SKM-1 (cell line): ENCODE measurements at regions not wholly inside any gene's neighbourhood (a gene's known extent, or its start where the extent isn't known, plus 50 kb on each side); places are given as distances from the start of the nearest gene placed in this dataset.
A peak's percentile ranks its signal among the peaks of the same experiment; 100 is the strongest.
"Not testable (repeated sequence)": the region's sequence is repeated elsewhere in the genome, so short reads cannot be mapped to it uniquely, and the experiment has no call there.

Experiments used
- DNase-seq: peaks from one replicate; lab custom pipeline; 2025; ENCODE audit not compliant: unreplicated experiment; lab: John Stamatoyannopoulos, UW

GRCh38 chr2:154580767-154581166 lies 117.7 kb upstream of the KCNJ3 start:
- no peak for DNase-seq

DNA sequence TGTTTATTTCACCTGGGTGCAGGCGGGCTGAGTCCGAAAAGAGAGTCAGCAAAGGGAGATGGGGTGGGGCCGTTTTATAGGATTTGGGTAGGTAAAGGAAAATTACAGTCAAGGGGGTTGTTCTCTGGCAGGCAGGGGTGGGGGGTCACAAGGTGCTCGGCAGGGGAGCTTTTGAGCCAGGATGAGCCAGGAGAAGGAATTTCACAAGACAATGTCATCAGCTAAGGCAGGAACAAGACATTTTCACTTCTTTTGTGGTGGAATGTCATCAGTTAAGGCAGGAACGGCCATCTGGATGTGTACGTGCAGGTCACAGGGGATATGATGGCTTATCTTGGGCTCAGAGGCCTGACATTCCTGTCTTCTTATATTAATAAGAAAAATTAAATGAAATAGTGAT lies 115.8 kb upstream of the KCNJ3 start:
- not testable (repeated sequence) for DNase-seq

- DNase-seq, result not testable (repeated sequence)
These were observed 115.2 kb upstream of the KCNJ3 start for GRCh38 chr2:154583274-154583673.

DNA sequence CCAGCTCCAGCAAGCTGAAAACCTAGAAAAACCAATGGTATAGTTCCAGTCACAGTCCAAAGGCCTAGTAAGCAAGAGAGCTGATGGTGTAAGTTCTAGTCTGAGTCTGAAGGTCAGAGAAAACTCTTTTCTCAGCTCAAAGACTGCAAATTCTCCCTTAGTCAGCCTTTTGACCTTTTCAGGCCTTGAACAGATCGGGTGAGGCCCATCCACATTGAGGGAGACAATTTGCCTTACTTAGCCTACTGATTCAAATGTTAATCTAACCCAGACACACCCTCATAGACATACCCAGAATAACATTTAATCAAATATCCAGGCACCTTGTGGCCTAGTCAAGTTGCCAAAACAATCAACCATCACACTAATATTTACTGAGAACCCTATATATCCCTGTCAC lies 110.8 kb upstream of the KCNJ3 start:
- no peak for DNase-seq

- DNase-seq, result no peak
These were observed 109.7 kb upstream of the KCNJ3 start for GRCh38 chr2:154588838-154589237.

GRCh38 chr2:154589514-154589913 lies 109.0 kb upstream of the KCNJ3 start:
- no peak for DNase-seq

GRCh38 chr2:154591294-154591820 lies 107.1 kb upstream of the KCNJ3 start:
- DNase-seq, result no peak

- no peak for DNase-seq
These were observed 99.3 kb upstream of the KCNJ3 start for GRCh38 chr2:154599189-154599588.

GRCh38 chr2:154600927-154601494 lies 97.5 kb upstream of the KCNJ3 start:
- DNase-seq, result no peak

- DNase-seq, result no peak
These were observed 94.8 kb upstream of the KCNJ3 start for GRCh38 chr2:154603682-154604081.

GRCh38 chr2:154608438-154608837 lies 90.1 kb upstream of the KCNJ3 start:
- no peak for DNase-seq

- no peak for DNase-seq
These were observed 83.6 kb upstream of the KCNJ3 start for GRCh38 chr2:154614906-154615305.

GRCh38 chr2:154616659-154617058 lies 81.8 kb upstream of the KCNJ3 start:
- DNase-seq, result no peak

DNA sequence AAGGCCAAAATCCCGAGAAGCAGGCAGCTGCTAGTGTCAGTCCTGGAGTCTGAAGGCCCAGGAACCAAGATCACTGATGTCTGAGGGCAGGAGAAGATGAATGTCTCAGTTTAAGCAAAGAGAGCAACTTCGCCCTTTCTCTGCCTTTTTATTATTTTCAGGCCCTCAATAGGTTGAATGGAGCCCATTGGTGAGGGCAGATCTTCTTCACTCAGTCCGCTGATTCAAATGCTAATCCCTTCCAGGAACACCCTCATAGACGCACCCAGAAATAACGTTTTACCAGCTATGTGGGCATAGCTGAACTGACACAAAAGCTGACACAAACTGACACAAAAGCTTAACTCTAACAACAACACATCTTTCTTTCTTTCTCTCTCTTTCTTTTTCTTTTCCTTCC lies 78.0 kb upstream of the KCNJ3 start:
- DNase-seq, result no peak

GRCh38 chr2:154623819-154624218 lies 74.7 kb upstream of the KCNJ3 start:
- peak; percentile 9 for DNase-seq

DNA sequence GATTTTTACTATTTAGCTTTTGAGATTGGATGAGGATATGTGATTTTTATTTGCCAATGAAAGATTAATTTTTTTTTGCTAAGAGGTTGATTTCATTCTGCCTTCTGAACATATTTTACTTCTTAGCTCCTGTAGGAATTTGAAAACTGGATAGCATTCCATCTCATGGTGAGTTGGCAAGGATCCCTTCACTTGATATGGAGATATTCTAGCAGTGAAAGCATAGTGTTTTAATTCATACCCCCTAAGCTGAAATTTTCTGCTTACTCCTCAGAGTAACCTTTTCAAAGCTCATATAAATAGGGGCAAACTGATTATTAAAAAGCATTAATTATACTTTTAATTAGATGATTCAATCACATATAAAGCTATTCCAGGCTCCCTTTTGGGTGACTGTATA lies 61.0 kb upstream of the KCNJ3 start:
- DNase-seq, result no peak

DNA sequence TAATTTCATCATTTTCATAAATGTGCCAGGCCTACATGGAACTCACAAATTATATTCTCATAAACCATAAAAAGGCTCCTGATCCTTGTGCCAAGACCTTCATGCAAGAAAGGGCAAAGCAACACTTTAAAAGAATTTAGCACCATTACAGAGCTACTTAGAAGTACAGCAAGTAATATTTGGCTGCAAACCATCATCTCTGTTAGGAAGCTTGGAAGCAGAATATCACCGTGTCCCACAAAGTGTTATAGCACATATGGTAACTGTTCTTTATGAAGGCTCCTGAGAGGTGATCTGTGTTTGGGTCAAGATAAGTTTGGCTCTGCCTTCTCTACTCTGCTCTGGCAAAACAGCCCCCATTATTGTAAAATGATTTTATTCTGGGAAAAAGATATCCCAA lies 59.7 kb upstream of the KCNJ3 start:
- no peak for DNase-seq

GRCh38 chr2:154640000-154640399 lies 58.5 kb upstream of the KCNJ3 start:
- no peak for DNase-seq
